ENCODE measurements at regions not wholly inside any gene's neighbourhood (a gene's known extent, or its start where the extent isn't known, plus 50 kb on each side); places are given as distances from the start of the nearest gene placed in this dataset.

DNA sequence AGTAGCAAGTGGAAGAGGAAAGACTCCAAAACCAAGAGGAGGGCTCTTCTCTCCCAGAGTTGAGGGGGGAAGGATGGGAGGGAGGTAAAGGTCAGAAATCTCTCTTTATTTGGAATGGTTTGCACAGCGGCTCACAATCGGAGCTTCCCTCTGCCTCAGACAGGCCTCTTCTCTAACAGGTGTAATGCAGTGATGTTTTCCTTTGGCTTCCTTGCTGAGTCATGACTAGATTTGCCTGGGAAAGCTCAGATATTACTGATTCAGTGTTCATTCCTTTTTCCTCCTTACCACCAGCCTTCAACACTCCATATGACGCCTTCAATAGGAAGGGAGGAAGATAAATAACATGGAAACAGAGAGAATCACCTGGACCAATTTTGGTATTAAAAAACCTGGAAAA lies 136.6 kb downstream of the RNF152 start:
- DNase-seq, result no peak

DNA sequence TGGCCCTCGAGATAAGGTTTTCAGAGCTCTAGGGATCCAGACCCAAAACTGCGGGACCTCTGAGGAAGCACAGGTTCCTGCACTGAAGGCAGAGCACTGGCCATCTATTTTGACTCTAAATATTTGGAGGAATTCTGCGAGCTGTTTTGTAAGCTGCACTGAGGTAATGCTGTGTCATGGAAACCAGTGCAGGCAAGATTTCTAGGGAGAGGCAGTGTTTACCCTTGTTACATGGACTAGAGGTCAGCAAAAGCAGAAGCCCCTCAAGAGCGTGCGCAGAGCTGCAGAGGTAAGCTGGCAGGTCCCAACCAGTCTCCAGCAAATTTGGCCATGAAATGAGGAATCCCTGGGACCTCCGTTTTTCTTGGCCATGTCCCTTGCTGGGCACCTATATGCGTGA lies 137.3 kb downstream of the RNF152 start:
- no peak for DNase-seq

DNA sequence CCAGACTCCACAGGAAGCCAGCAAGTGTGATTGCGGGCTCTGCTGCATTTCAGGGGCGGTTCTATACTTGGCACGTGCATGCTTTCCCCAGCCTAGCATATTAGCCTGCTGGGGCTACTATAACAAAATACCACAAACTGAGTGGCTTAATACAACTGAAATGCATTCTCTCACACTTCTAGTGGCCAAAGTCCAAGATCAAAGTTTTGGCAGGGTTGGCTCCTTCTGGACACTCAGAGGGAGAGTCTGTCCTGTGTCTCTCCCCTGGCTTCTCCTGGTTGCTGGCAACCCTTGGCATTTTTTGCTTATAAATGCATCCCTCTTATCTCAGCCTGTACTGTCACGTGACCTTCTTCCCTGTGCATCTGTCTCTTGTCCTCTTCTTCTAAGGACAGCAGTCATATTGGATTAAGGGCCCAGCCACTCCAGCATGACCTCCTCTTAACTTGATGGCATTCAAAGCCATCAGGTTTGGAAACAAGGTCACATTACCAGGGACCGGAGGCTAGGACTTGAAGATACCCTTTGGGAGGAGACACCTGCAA lies 138.7 kb downstream of the RNF152 start:
- no peak for DNase-seq

DNA sequence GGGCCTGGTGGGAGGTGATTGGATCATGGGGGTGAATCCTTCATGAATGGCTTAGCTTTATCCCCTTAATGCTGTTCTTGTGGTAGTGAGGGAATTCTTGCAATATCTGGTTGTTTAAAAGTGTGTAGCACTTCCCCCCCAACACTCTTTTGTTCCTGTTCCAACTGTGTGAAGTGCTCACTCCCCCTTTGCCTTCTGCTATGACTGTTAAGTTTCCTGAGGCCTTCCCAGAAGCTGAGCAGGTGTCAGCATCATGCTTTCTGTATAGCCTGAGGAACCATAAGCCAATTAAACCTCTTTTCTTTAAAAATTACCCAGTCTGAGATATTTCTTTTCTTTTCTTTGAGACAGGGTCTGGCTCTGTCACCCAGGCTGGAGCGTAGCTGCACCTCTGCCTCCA lies 139.4 kb downstream of the RNF152 start:
- DNase-seq, result no peak

DNA sequence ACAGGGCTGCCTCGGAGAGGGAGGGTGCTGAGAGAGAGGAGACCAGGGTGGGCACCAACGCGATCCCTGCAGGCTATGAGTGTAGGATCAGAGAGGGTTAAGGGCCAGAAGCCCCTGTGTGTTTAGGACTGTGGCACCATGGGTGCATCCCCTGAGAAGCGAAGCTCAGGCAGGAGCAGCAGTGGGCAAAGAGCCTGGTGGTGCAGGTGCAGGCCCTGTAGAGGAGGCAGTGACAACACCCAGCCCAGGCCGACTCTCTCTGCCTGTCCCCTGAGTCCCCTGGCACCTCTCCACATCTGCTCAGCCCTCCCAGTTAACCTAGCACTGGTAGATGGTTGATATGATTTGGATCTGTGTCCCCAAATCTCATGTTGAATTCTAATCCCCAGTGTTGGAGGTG lies 139.8 kb downstream of the RNF152 start:
- DNase-seq, result no peak

DNA sequence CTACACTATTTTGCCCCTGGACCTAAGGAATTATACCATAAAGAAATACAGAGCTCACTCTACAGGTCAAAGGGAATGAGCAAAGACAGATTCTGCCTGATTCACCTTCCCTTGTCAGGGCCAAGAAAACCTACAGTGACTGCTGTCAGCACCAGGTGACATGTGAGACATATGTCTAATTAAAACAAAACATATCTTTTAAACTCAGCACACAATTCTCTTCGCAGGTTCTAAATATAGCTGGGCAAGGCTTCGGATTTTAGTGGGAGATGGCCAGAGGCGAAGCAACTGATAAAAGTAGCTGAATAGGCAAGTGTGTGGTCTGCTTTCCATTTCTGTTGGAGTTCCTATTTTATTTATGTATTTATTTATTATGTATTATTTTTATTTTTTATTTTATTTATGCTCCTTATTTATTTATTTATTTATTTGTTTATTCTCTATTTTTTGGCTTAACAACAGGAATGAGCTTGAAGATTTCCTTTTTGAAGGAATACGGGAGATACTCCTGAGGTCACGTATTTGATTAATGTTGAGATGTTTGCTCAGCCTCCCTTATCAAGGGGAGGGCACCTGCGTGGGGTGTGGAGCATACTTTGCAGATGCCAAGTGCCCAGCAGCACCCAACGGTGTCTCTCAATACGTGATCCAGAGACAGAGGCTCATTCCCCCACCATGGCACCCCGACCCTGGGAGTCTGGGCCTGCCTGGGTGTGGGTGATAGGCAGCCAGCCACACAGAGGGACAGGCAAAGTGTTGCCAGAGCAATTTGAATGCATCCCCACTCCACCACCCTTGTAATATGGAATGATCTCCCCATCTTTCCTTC lies 141.8 kb downstream of the RNF152 start:
- no peak for DNase-seq

DNA sequence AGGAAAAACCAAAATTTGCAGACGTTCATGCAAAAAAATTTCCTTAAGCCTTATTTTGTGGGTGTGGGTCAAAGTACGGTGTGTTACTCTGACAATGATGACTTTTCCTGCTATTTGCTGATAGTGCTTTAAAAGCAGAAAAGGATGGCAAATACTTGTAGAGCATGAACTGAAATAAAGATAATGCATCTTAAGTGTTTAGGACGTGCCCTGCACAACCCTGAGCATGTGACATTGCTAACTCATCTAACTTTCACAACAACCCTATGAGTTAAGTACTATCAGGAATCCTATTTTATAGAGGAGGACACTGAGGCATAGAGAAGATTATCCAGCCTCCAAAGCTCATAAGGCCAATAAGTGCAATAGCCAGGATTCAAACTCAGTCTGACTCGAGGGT lies 143.3 kb downstream of the RNF152 start:
- no peak for DNase-seq

DNA sequence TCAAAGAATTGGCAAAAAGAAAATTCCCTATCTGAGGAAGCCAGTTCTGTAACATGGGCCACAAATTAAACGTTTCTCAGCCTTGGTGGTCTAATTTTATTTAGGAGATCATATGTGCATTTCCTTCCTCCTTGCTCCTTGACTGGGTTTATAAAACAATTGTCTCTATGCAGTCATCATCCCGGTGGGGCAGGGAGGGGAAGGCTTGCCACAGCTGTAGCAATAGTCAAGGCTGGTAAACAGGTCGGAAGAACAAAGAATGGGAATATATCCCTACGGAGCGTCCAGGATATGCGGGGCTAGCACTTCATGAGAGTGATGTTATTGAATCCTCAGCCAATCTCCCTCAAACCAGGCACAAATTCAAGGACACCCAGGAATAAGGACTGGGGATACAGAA lies 143.8 kb downstream of the RNF152 start:
- no peak for DNase-seq

DNA sequence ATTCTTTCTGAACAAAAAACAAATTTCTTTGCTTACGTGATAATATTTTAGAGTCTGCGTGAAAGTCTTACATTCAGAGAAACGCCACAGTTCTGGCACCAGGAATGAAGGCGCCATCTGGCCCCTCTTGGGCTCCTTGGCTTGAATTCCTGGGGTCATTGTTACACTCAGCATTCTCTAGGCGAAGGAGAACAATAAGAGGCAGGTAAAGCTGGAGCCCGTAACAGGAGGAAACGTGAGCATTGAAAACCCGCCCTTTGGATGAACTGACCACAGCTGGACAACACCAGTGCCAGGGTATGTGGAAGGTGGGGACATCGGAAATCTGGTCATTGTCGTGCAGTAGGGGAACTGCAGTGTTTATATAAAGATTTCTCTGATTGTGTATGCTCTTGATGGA lies 144.8 kb downstream of the RNF152 start:
- no peak for DNase-seq

DNA sequence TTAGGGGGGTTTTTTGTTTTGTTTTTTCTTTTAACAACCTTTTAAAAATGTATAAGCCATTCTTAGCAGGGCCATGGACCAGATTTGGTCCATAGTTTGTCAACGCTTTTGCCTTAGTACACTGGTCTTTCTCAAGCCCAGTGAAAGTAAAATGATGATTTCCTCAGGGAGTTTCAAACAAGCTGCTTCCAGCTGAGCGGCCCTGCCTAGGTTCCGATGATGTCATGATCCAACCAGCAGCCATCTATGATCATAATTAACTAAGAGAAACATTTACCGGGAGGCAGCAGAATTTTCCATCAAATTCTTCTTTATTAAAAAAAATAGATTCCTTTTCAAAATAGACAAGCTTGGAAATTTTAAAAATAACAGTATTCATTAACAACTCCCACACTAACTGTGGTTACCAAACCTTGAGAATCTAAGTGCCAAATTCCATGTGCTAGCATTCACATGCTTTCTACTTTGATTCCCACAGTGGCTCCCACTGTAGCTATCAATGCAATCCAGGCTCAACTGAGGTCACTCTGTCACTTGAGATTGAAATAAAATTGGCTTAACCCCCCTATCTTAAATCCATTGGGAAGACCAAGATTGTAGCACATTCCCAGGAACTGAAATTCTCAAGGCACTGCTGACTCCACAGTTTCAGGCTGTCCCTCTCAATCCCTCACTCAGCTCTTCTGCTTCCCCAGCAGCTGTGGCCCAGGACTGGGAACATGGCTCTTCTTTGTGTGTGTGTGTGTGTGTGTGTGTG lies 148.9 kb downstream of the RNF152 start:
- no peak for DNase-seq

DNA sequence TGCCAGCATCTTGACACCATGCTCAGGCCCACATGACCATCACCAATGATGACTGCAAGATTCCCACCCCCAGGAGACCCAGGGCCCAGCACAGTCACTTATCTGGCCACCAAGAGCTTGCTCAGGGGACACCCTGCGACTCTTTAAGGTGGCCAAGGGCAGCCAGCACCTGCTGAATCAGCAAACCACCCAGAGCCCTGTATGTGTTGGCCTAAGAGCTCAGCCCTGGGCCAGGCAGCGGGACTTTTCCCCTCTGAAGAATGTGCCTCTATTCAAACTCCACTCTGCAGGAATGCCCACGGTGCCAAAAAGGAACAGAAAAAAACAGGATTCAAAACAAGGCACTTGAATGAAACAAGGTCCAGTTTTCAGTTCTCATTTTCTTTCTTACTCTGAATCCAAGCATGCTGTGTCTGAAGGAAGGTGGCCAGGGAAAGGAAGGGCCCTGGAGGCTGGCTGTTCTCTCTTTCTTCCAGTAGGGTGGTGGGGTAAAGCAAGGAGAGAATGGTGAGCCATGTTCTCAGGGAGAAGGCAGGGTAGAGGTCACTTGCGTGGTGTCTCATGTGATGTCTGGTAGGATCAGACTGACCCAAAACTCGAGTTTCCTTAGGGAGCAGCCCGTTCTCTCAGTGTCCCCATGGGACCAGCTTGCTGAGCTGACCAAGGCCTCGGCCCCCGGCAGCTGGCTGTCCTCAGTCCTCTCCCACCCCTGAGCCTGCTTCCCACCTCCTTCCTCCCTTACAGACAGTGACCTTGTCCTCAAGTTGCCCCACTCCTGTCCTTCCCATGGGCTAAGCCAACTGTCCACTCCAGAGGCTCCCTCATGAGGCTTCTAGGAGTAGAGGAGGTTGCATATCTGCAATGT lies 150.0 kb downstream of the RNF152 start:
- DNase-seq, result no peak

DNA sequence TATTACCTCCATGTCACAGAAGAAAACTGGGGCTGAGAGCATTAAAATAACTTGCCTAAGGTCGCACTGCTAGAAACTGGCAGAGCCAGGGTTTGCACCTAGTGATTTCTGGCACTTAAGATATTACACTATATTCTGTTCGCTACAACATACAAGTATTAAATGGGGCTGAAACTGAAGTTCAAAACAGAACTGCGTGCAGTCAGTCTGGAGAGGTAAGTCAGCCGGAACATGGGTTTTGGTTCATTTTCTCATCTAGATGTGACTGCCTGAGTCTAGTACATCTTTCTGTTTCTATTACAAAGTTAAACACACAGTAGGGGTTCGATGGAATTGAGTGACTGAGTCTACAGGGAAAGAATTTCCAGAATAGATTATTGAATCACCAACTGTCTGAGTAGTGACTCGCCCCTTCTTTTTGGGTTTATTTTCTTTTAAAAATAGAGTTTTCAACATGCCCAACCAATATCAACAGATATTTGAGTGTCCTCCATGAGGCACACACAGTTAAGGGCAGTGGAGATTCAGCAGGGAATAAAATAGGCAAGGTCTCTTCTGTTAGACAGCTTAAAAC lies 150.8 kb downstream of the RNF152 start:
- no peak for DNase-seq

DNA sequence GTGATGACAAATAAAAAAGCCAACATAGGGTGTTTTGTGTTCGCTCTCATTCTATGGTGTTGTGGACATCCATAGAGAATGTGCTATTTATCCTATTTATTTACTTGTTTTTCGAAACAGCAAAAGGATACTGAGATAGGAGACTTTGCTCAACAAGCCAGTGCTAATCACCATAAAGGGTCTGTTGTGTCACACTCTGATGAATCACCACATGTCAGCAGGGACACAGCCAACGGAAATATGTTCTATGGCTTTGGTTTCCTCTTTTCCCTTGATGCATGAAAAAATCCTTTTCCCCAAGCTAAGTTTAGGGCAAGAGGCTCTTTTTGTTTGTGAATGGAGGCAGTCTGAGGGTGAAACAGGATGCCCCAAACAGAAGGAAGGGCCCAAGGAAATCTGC lies 154.3 kb downstream of the RNF152 start:
- DNase-seq, result no peak

DNA sequence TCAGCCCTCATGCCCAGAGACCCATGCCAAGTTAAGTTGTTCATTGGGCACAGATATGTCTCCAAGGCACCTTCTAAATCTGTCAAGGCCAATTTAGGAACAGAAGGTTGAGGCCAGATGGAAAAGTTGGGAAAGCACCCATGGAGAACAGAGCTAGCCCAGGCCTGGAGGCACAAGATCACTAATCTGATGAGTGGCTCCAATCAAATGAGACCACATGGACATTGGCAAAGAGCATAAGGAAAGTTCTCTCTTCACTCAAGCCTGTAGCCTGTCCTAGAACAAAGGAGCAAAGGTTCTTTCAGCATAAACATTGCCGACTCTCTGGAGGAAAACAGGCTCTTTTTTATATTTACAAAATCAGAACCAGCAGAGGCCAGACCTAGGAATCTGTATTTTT lies 154.8 kb downstream of the RNF152 start:
- no peak for DNase-seq

DNA sequence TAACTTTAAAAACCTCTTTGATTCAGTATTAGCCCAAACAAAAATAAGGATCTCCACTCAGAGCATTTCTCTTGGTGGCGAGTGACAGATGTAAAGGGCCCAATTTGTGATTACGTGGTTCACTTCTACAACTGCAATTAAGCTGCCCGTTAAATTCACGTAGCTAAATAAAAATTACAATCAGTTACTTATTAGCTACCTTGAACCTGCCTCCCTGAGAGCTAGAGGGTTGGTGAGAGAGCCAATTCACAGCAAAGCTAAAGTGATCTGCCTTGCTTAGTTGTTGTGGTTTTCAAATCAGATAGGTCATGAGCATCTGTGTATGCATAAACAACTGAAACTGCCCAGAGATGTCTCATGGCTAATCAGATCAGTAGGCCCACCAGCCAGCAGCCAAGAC lies 156.7 kb downstream of the RNF152 start:
- DNase-seq, result no peak

DNA sequence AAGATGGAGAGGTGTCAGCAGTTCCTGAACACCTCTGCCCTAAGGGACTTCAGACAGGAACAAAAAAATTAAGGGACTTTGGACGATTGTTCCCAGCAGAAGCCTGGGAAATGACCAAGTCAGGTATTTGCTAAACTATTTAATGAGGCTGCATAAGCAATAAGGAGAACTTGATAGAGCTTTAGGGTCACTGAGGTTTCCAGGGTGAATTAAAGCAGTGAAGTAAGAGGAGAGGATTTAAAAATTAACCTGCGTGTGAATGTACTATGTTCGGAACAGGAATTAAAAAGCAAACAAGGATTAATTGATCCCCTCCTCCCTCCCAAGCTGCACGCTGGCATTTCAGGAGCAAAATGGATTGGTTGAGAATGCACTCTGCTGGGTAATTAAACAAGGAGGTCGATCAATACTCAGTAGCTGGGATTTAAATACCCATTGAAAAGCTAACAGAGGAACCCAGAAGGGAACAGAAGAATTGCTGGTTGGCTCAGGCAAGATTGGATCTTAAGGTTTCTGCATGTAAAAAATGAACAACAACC lies 157.2 kb downstream of the RNF152 start:
- DNase-seq, result peak; percentile 52

DNA sequence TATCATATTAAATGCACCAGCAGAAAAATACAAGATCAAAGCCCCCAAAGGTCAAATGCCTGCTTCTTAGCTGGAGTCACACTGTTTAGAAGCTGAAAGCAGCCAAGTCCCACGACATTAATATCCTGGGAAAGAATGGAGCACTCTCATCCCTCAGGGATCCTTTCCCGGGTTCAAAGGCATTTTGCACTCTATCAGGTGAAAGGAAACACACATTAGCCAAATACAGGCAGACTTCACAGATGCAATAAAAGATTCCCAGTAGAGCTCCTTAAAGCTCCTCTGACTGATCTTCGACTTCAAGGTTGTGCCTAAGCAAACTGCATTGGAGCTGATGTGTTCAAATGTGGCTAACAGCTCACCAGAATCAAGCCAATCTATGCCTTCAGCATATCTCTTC lies 158.4 kb downstream of the RNF152 start:
- DNase-seq, result no peak

DNA sequence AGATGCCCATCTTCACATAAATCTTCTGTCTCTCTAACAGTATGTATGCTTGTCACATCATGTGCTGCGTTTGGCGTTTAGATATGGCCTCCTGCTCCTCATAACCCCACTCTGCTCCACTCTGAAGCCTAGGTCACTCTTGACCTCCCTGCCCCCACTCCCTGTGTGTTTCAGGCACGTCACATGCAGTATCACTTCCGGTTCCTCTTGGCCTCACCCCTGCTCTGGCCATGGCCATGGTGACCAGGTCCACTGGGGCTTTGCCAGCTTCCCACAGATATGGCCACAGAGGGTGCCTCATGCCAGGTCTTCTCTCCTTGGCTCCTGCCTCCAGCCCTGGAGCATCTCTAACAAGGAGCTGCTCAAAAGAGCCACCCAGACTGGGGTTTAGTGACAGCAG lies 160.0 kb downstream of the RNF152 start:
- no peak for DNase-seq

DNA sequence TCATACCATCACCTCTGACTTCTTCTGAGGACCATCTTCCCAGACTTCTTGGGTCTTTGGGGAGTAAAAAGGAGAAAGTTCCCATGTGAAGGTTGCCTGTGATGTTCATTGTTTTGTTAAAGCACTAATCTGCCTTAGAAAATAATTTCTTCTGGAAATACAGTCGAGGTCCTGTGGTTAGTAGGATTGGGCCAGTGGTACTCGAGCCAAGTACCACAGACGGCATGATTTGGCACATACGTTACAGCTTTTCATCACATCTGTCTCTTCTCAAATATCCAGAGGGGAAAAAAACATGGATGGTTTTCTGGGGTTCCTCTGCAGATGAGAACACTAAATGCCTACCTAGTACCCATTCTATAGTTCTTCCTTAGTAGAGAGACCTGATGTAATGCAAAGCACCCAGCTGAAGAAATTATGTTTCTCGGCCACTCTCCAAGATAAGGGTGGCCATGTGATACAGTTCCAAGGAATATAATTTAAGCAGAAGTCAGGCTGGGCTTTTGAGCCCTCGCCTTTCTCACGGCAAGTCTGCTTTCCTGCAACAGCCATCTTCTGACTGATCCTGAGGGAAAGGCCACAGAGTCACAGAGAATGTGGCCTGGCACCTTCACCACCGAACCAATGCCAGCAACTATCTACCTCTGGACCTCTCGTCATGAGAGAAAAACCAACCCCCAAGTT lies 161.0 kb downstream of the RNF152 start:
- DNase-seq, result no peak

DNA sequence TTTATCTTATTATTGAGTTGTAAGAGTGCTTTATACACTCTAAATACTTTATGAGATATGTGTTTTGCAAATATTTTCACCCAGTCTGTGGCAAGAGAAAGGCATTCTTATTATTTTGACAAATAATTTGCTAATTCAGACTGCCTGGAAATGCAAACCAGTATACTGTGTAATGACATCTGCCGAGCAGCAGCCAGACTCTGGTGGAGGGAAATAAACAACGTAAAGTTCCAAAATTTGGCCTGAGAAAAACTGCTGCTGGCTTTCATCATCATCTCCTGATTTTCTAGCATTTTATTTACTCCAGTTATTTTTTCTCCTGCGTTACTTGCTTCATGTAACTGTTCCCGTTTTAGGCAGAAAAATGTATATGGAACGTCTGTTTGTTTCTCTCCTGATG lies 161.6 kb downstream of the RNF152 start:
- no peak for DNase-seq

DNA sequence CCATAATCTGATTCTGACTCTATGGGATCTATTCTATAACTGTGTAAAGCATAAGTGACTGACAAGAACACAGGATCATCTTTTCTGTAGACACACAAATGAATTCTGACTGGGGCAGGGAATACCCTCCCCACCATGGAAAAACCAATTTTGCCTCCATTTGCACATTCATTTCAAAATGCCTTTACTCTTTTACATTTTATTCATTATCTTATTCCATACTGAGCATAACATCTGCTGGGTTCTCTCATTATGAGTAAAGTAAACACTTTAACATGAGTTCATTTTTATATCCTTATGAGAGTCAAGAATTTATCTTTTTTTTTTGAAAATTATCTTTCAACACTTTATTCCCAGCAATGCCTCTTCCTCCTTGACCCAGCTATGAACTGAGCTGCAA lies 163.5 kb downstream of the RNF152 start:
- no peak for DNase-seq

All from NCI-H748 treated with DMSO at 0.1 percent for 48 hours (cell line).